Upper lobe of left lung (tissue), 6 donors: ENCODE measurements at regions not wholly inside any gene's neighbourhood (a gene's known extent, or its start where the extent isn't known, plus 50 kb on each side); places are given as distances from the start of the nearest gene placed in this dataset.
A peak's percentile ranks its signal among the peaks of the same experiment; 100 is the strongest.

Source experiments
- ATAC-seq, 2 donors: fragments of 200-7000 bp; cut with Tn5 transposase; one replicate each; pipeline ENCODE4 v1.9.1; 2022; ENCODE audit warnings: mild to moderate bottlenecking in 2 of 2, moderate library complexity in 2 of 2; ENCODE audit not compliant: low FRiP score in 2 of 2
- DNase-seq, 2 donors: peaks; one replicate each; pipeline ENCODE4 v3.0.0-alpha.2; 2019 to 2020
- H3K27ac ChIP-seq, 4 donors: fragments of 200-600 bp; sonication (generic); one replicate each; pipeline ENCODE4 v1.5.1; 2016 to 2019
- H3K27me3 ChIP-seq, 4 donors: fragments of 200-600 bp; sonication (generic); one replicate each; pipeline ENCODE4 v1.5.1; 2017 to 2019
- H3K36me3 ChIP-seq, 4 donors: fragments of 200-600 bp; sonication (generic); one replicate each; pipeline ENCODE4 v1.5.1; 2016 to 2019
- H3K4me1 ChIP-seq, 4 donors: fragments of 200-600 bp; sonication (generic); one replicate each; pipeline ENCODE4 v1.5.1; 2018 to 2019
- H3K4me3 ChIP-seq, 4 donors: fragments of 200-600 bp; sonication (generic); one replicate each; pipeline ENCODE4 v1.5.1; 2017 to 2019; ENCODE audit warnings: mild to moderate bottlenecking in 2 of 4, moderate library complexity in 1 of 4
- H3K9me3 ChIP-seq, 4 donors: fragments of 200-600 bp; sonication (generic); one replicate each; pipeline ENCODE4 v1.5.1; 2018 to 2019
- EP300 ChIP-seq, 4 donors: sonication (generic); formaldehyde crosslinking; IDR thresholded peaks; one replicate each; pipeline ENCODE4 v1.5.1; 2017; ENCODE audit warnings: antibody characterized with exemption in 4 of 4, control low read depth in 2 of 4
- POLR2A ChIP-seq, 4 donors: fragments of 450-650 bp; IDR thresholded peaks; one replicate each; pipeline ENCODE4 v1.5.1; 2016 to 2017; ENCODE audit warnings: antibody characterized with exemption in 4 of 4, mild to moderate bottlenecking in 2 of 4
- POLR2AphosphoS5 ChIP-seq, 2 donors: sonication (generic); formaldehyde crosslinking; IDR thresholded peaks; one replicate each; pipeline ENCODE4 v1.5.1; 2017; ENCODE audit warnings: antibody characterized with exemption in 2 of 2
- WGBS, 2 donors: methylation state at CpG; one replicate each; pipeline ENCODE4 v1.1.5; 2017 to 2018; 5-methylcytosine and 5-hydroxymethylcytosine counted together
- small RNA-seq, 4 donors: library from RNA; depleted of rRNA; stranded (forward); fragments of <200 nt; gene quantifications; one replicate each; pipeline ENCODE3, GENCODE V24; 2016
- TF ChIP-seq, protein P1 (sequence below), 6 experiments: fragments of 450-650 bp in 4 of 6; fragments of 200-600 bp in 2 of 6; sonication (generic) in 2 of 6; IDR thresholded peaks; one replicate each; pipeline ENCODE4 v1.5.1; 2016 to 2019; ENCODE audit warnings: antibody characterized with exemption in 6 of 6
- donor health status: DM: no; HTN: no; CAD: no; lungs with moderate emphysema.
- donor health status: DM: no; HTN: yes; CAD: no; lungs with severe emphysema.

DNA sequence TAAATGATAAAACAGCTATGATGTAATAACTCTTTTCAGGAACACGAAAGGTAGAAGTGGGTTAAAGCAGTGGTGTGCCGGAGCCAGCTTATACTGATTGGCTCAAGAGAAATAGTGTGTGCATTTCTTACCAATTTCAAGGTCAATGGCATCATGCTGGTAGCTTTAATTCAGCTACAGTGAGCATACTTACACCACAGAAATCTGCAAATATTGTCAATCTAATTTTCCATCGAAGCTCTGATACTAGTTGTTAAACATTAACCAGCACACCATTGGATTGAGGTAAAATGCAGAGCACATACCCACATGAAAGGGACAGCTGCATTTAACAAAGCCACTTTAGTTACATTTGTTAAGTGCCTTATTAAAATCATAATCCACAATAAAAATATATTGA, 225.7 kb downstream of the KCNC2 start:
- Histone ChIP-seq H3K36me3 (no peaks in the 10 kb centered on the region), H3K9me3 (no peaks in the 10 kb centered on the region), H3K4me3 (no peak overlapping the region), H3K4me1 (no peaks in the 10 kb centered on the region), H3K27ac (no peak overlapping the region), H3K27me3 (no peaks in the 10 kb centered on the region)
- ATAC-seq (no peak), DNase-seq (no peak)
- WGBS, 2 donors = 63 to 64% methylated on average over 3 of the region's 3 CpGs
- TF ChIP-seq POLR2A (IDR thresholded peaks at IDR 0.05) (no peak), EP300 (IDR thresholded peaks at IDR 0.05) (no peak), POLR2AphosphoS5 (IDR thresholded peaks at IDR 0.05) (no peak)
- TF ChIP-seq, protein P1, sequence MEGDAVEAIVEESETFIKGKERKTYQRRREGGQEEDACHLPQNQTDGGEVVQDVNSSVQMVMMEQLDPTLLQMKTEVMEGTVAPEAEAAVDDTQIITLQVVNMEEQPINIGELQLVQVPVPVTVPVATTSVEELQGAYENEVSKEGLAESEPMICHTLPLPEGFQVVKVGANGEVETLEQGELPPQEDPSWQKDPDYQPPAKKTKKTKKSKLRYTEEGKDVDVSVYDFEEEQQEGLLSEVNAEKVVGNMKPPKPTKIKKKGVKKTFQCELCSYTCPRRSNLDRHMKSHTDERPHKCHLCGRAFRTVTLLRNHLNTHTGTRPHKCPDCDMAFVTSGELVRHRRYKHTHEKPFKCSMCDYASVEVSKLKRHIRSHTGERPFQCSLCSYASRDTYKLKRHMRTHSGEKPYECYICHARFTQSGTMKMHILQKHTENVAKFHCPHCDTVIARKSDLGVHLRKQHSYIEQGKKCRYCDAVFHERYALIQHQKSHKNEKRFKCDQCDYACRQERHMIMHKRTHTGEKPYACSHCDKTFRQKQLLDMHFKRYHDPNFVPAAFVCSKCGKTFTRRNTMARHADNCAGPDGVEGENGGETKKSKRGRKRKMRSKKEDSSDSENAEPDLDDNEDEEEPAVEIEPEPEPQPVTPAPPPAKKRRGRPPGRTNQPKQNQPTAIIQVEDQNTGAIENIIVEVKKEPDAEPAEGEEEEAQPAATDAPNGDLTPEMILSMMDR (IDR thresholded peaks at IDR 0.05) = no peak

- no peak overlapping the region for H3K27ac ChIP-seq
- ATAC-seq = peak in 1 of 2 donors; percentile 37
- no peaks in the 10 kb centered on the region for H3K4me1 ChIP-seq
- DNase-seq = peak in 1 of 2 donors; percentile 15
- H3K9me3 ChIP-seq = no peaks in the 10 kb centered on the region
- TF ChIP-seq POLR2A (IDR thresholded peaks at IDR 0.05) (no peak), POLR2AphosphoS5 (IDR thresholded peaks at IDR 0.05) (no peak), EP300 (IDR thresholded peaks at IDR 0.05) (no peak)
- TF ChIP-seq, protein P1 (IDR thresholded peaks at IDR 0.05) = no peak
- no peaks in the 10 kb centered on the region for H3K27me3 ChIP-seq
- H3K4me3 ChIP-seq = no peak overlapping the region
- WGBS, 2 donors = 66 to 68% methylated on average over 4 of the region's 4 CpGs
- H3K36me3 ChIP-seq = no peaks in the 10 kb centered on the region
Measured at GRCh38 chr12:74984631-74985030, 225.0 kb downstream of the KCNC2 start.

DNA sequence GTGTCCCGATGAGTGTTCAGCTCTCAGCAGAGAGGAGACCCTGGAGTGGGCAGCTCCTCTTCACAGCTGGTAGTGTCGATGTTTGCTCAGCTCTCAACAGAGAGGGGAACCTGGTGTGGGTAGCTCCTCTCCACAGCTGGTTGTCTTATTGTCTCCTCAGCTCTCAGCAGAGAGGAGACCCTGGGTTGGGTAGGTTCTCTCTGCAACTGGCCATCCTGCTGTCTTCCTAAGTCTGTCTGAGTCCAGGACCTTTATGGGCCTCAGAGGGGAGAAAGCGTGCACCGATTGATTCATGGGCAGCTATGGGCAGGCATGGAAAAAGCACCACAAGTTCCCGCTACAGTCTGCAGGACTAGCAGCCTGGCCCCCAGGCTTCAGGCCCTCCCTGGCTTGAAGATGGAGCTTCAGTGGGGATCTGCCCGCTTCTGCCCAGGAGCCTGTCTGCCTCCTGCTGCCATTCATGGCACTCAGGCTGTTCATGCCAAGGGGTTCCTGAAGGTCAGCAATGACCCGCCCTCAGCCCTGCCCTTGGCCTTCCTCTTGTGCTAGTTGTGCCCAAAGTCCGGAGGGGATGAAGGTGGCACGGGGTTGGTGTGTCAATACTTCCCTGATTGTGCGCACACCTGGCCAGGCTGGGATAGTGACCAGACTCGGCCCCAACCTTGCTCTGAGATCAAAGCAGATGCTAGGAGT, 224.2 kb downstream of the KCNC2 start:
- H3K36me3 ChIP-seq = no peaks in the 10 kb centered on the region
- TF ChIP-seq POLR2AphosphoS5 (IDR thresholded peaks at IDR 0.05) (no peak), EP300 (IDR thresholded peaks at IDR 0.05) (no peak)
- H3K27ac ChIP-seq = no peak overlapping the region
- H3K4me1 ChIP-seq = no peaks in the 10 kb centered on the region
- DNase-seq = peak in 1 of 2 donors; percentile 5
- peak in 1 of 2 donors; percentile 49 for ATAC-seq
- no peak overlapping the region for H3K4me3 ChIP-seq
- no peaks in the 10 kb centered on the region for H3K9me3 ChIP-seq
- WGBS, 2 donors = 87 to 88% methylated on average over 4 to 11 of the region's 11 CpGs
- no peaks in the 10 kb centered on the region for H3K27me3 ChIP-seq

DNA sequence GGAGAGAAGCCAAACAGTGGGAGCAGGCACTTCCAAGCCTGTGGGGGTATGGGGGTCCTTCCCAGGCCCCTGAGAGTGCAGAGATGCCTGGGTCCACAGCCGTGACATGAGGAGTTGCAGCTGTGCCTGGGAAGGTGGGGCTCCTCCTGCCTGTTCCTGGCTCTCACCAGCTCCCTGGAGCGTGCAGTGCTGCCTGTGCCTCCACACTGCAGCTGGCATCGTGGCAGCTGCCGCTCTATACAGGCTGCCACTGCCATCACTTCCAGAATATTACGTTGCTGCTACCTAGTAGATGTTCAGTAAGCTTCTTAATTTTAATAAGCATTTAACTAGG, 223.7 kb downstream of the KCNC2 start:
- TF ChIP-seq POLR2AphosphoS5 (IDR thresholded peaks at IDR 0.05) (no peak), EP300 (IDR thresholded peaks at IDR 0.05) (no peak), POLR2A (IDR thresholded peaks at IDR 0.05) (no peak)
- TF ChIP-seq, protein P1 (IDR thresholded peaks at IDR 0.05) = no peak
- ATAC-seq = peak in 1 of 2 donors; percentile 26
- Histone ChIP-seq H3K4me3 (no peak overlapping the region), H3K36me3 (no peaks in the 10 kb centered on the region), H3K27ac (no peak overlapping the region), H3K4me1 (no peaks in the 10 kb centered on the region), H3K27me3 (no peaks in the 10 kb centered on the region), H3K9me3 (no peaks in the 10 kb centered on the region)
- peak in 1 of 2 donors; percentile 15 for DNase-seq
- 93% methylated on average over 5 of the region's 5 CpGs; no CpG with 5 or more reads in 1 of the 2 donors for WGBS, 2 donors

- H3K27me3 ChIP-seq = no peaks in the 10 kb centered on the region
- TF ChIP-seq POLR2AphosphoS5 (IDR thresholded peaks at IDR 0.05) = no peak
- TF ChIP-seq, protein P1 (IDR thresholded peaks at IDR 0.05) = no peak
- TF ChIP-seq EP300 (IDR thresholded peaks at IDR 0.05) = no peak
- no peak for TF ChIP-seq POLR2A (IDR thresholded peaks at IDR 0.05)
- H3K9me3 ChIP-seq = no peaks in the 10 kb centered on the region
- ATAC-seq (no peak), DNase-seq (no peak)
- no peak overlapping the region for H3K4me3 ChIP-seq
- no peaks in the 10 kb centered on the region for H3K36me3 ChIP-seq
- no peaks in the 10 kb centered on the region for H3K4me1 ChIP-seq
- H3K27ac ChIP-seq = no peak overlapping the region
Measured at GRCh38 chr12:74988156-74988555, 221.5 kb downstream of the KCNC2 start.

Small RNA genes lying in the stretch of these regions (small RNA-seq; reads per million reads assigned to genes)
- gene AC123904.2 = 0 reads per million in 4 donors
